AG04449 (cell line): ENCODE measurements at regions not wholly inside any gene's neighbourhood (a gene's known extent, or its start where the extent isn't known, plus 50 kb on each side); places are given as distances from the start of the nearest gene placed in this dataset.

Experiments used
- CTCF ChIA-PET: fragments of 350-600 bp; formaldehyde crosslinking; extraction: SDS; loops from one replicate; lab custom pipeline; 2021; ENCODE audit warnings: antibody characterized with exemption; lab: Yijun Ruan, JAX
- POLR2A ChIA-PET: fragments of 400-600, 350-600 bp; formaldehyde crosslinking; extraction: SDS; loops from one replicate; lab custom pipeline; 2020; ENCODE audit warnings: antibody characterized with exemption, inconsistent platforms; lab: Yijun Ruan, JAX
- DNase-seq: peaks from one replicate; pipeline ENCODE4 v3.0.0-alpha.2; 2010; ENCODE audit warnings: low read depth, low spot score
- H3K4me3 ChIP-seq: 2 replicates; pipeline ENCODE4 v1.5.1; 2011; ENCODE audit warnings: low read depth, mild to moderate bottlenecking, control low read depth, low read length
- CTCF ChIP-seq: IDR thresholded peaks from one replicate; pipeline ENCODE4 v1.5.1; 2011; ENCODE audit warnings: mild to moderate bottlenecking, moderate library complexity, low read length, control low read depth, inconsistent platforms; ENCODE audit not compliant: insufficient read depth; ENCODE audit errors: missing control alignments

DNA sequence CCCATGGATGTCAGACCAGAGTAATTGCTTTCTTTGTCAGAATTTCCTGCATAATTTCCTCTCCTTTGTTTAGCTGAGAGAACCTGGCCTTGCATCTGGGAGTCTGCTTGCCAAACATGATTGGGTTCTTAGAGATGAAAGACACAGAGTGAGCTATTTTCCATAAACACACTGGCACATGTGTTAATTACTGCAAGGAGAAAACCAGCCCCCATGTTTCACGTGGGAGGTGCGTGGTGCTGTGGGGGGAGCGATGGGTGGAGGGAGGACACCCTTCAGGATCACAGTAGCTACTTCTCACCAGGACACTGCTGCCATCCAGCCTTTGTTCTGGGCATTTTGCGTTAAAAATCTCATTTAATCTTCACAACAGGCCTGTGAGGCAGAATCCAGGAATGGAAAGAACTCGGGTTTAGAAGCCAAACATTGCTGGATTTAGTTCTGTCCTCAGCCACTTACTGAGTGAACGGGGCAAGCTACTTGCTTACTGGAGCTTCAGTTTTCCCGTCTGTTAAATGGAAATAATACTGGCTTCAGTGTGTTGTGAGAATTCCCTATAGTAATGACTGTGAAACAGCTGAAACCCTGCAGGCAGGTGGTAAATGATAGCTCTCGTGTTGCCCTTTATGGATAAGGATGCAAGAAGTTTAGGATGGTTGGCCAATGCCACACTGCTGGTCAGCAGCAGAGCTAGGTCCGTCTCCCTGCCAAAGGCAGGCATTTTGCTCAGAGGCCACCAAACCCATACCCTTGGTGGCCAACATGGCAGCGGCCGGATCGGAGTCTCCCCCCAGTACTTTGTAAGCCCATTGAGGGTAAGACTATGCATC, 100.1 kb upstream of the ASAP2 start:
- DNase-seq = no peak
- TF ChIP-seq CTCF = no peak
- ChIA-PET POLR2A (interaction anchor here (1.1 kb wide), 1 partner anchor 14 kb away, joined by 3 read pairs; no protein-coding TSS in a partner anchor), CTCF (interaction anchor here (0.7 to 1.4 kb wide), 2 partner anchors 10 to 103 kb away, joined by 3 to 4 read pairs; partner anchors contain the start of gene MBOAT2)
- H3K4me3 ChIP-seq = no peak overlapping the region

GRCh38 chr2:9105601-9106337, 100.8 kb upstream of the ASAP2 start:
- TF ChIP-seq CTCF = no peak
- ChIA-PET POLR2A (no interaction called here), CTCF (interaction anchor here (0.7 to 1.4 kb wide), 2 partner anchors 9 to 102 kb away, joined by 3 to 4 read pairs; partner anchors contain the start of gene MBOAT2)
- DNase-seq = no peak
- no peak overlapping the region for H3K4me3 ChIP-seq

- ChIA-PET CTCF (interaction anchor here (1.0 to 1.7 kb wide), 2 partner anchors 12 to 231 kb away, joined by 3 read pairs; no protein-coding TSS in a partner anchor), POLR2A (interaction anchor here (1.5 kb wide), 1 partner anchor 8 kb away, joined by 6 read pairs; no protein-coding TSS in a partner anchor)
- DNase-seq = no peak
- no peak overlapping the region for H3K4me3 ChIP-seq
- no peak for TF ChIP-seq CTCF
Measured at GRCh38 chr2:9103663-9104277, 100.3 kb upstream of the MBOAT2 start.

DNA sequence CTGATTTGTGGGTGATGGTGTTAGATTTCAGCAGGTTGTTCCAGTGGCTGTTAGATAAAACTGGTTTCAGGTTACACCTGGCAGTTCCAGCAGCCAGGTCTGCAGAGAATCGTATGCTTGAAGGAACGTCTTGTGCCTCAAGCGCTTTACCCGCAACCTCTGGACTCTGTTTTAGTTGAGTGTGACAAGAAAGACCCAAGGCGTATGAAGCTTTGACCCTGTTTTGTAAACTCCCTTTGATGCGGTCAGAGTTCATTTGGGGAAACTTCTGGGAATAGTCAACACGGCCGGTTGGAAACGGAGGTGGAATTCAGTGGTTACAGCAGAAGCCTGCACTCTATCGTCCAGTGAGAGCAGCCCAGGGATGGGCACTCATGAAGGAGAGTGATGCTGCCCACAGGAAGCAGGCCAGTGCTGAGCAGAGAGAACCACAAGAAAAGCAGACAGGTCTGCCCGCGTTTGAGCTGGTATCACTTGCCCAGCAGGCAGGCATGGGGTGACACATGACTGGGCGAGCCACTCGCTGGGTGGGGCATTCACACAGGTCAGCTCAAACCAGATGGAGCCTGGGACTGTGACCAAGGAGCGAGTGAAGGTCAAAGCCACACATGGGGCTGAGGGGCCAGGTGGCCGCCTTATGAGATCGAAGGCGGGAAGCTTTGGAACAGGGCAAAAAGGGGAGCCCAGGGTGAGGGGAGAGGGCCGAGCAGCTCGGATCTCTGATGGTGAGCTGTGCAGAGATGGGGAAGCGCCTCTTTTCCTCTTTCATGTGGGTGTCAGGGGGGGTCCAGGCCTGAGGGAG, 99.6 kb upstream of the MBOAT2 start:
- no peak for TF ChIP-seq CTCF
- no peak for DNase-seq
- POLR2A ChIA-PET = interaction anchor here (1.5 kb wide), 1 partner anchor 9 kb away, joined by 6 read pairs; no protein-coding TSS in a partner anchor
- H3K4me3 ChIP-seq = no peak overlapping the region
- CTCF ChIA-PET = interaction anchor here (1.0 to 1.7 kb wide), 2 partner anchors 11 to 230 kb away, joined by 3 read pairs; no protein-coding TSS in a partner anchor

DNA sequence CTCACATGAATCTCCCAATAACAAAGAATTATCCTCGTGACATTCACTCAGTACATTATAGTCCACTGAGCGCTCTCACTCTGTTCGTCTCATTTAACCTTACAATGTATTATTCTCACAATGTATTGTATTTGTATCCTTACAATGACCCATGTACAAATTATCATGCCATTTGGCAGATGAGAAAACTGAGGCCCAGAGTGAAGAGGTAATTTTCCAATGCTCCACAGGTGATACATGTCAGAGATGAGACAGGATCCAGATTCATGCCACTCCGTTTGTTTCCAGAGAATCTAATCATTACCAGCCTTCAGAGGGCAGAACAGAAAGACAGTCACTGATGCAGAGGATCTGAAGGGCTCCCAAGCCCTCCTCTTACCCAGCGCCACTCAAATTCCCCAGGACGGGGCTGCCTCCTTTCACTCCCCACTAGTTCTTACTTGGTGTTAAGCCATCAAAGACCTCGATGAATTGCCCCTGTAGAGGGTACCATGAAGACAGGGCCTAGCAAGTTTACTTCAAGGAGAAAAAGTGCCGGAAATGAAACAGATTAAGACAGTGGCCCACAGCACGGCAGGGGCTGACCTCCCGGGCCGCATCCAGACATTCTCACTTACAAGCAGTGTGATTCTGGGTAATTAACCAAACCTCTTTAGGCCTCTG, 98.4 kb upstream of the MBOAT2 start:
- POLR2A ChIA-PET = no interaction called here
- no peak for TF ChIP-seq CTCF
- CTCF ChIA-PET = no interaction called here
- no peak overlapping the region for H3K4me3 ChIP-seq
- DNase-seq = no peak
